H9 (cell line): ENCODE measurements at regions not wholly inside any gene's neighbourhood (a gene's known extent, or its start where the extent isn't known, plus 50 kb on each side); places are given as distances from the start of the nearest gene placed in this dataset.

ENCODE experiments used
- DNase-seq: peaks from one replicate; pipeline ENCODE4 v3.0.0-alpha.2; 2017
- H2AFZ ChIP-seq: one replicate; pipeline ENCODE4 v1.6.1; 2013; ENCODE audit warnings: mild to moderate bottlenecking, low read length, control low read depth, moderate library complexity
- H2AK5ac ChIP-seq: 2 replicates; pipeline ENCODE4 v1.6.1; 2013; ENCODE audit warnings: low read length, control low read depth, mixed read lengths; ENCODE audit not compliant: insufficient read length
- H2BK120ac ChIP-seq: one replicate; pipeline ENCODE4 v1.6.1; 2013; ENCODE audit warnings: low read depth, mild to moderate bottlenecking, low read length, control low read depth, inconsistent platforms; ENCODE audit not compliant: poor library complexity, severe bottlenecking
- H2BK12ac ChIP-seq: 2 replicates; pipeline ENCODE4 v1.6.1; 2013; ENCODE audit warnings: low read length, control low read depth, mixed read lengths, low read depth; ENCODE audit not compliant: insufficient read length
- H2BK15ac ChIP-seq: 2 replicates; pipeline ENCODE4 v1.6.1; 2013; ENCODE audit warnings: low read depth, low read length, control low read depth
- H2BK20ac ChIP-seq: one replicate; pipeline ENCODE4 v1.6.1; 2013; ENCODE audit warnings: low read depth, mild to moderate bottlenecking, low read length, control low read depth, inconsistent platforms; ENCODE audit not compliant: poor library complexity, severe bottlenecking
- H2BK5ac ChIP-seq: 2 replicates; pipeline ENCODE4 v1.6.1; 2013; ENCODE audit warnings: low read length, control low read depth, mixed read lengths; ENCODE audit not compliant: insufficient read length
- H3K14ac ChIP-seq: 2 replicates; pipeline ENCODE4 v1.6.1; 2013; ENCODE audit warnings: low read length, control low read depth; ENCODE audit not compliant: insufficient read depth
- H3K18ac ChIP-seq: 2 replicates; pipeline ENCODE4 v1.6.1; 2013; ENCODE audit warnings: low read depth, mild to moderate bottlenecking, mixed read lengths, low read length, control low read depth; ENCODE audit not compliant: insufficient read length
- H3K23ac ChIP-seq: 2 replicates; pipeline ENCODE4 v1.6.1; 2013; ENCODE audit warnings: low read length, control low read depth, mixed read lengths, low read depth; ENCODE audit not compliant: insufficient read length
- H3K23me2 ChIP-seq: 2 replicates; pipeline ENCODE4 v1.6.1; 2013; ENCODE audit warnings: low read depth, mild to moderate bottlenecking, mixed read lengths, low read length, control low read depth; ENCODE audit not compliant: insufficient read length, poor library complexity, severe bottlenecking
- H3K27ac ChIP-seq: 2 replicates; pipeline ENCODE4 v1.5.1; 2013; ENCODE audit warnings: low read length, control low read depth, mixed read lengths, low read depth; ENCODE audit not compliant: insufficient read length
- H3K27me3 ChIP-seq: 2 replicates; pipeline ENCODE4 v1.6.1; 2013; ENCODE audit warnings: low read length, control low read depth, inconsistent platforms; ENCODE audit not compliant: insufficient read depth
- H3K4ac ChIP-seq: 2 replicates; pipeline ENCODE4 v1.6.1; 2013; ENCODE audit warnings: low read depth, mild to moderate bottlenecking, control low read depth, inconsistent platforms, low read length, moderate library complexity
- H3K4me1 ChIP-seq: 2 replicates; pipeline ENCODE4 v1.6.1; 2013; ENCODE audit warnings: low read length, control low read depth, inconsistent platforms; ENCODE audit not compliant: insufficient read depth
- H3K4me2 ChIP-seq: 2 replicates; pipeline ENCODE4 v1.6.1; 2013; ENCODE audit warnings: low read length, control low read depth, mixed read lengths; ENCODE audit not compliant: insufficient read length, insufficient read depth
- H3K56ac ChIP-seq: 2 replicates; pipeline ENCODE4 v1.6.1; 2013; ENCODE audit warnings: low read depth, mild to moderate bottlenecking, mixed read lengths, low read length, control low read depth; ENCODE audit not compliant: insufficient read length
- H3K79me1 ChIP-seq: 2 replicates; pipeline ENCODE4 v1.6.1; 2013; ENCODE audit warnings: low read depth, mild to moderate bottlenecking, moderate library complexity, low read length, control low read depth, inconsistent platforms; ENCODE audit not compliant: insufficient read depth, poor library complexity, severe bottlenecking
- H3K79me2 ChIP-seq: 2 replicates; pipeline ENCODE4 v1.6.1; 2013; ENCODE audit warnings: low read length, control low read depth, inconsistent platforms; ENCODE audit not compliant: insufficient read depth
- H3K9ac ChIP-seq: 2 replicates; pipeline ENCODE4 v1.6.1; 2013; ENCODE audit warnings: low read length, control low read depth, mixed read lengths; ENCODE audit not compliant: insufficient read length; ENCODE audit errors: extremely low read depth
- H3K9me3 ChIP-seq: one replicate; pipeline ENCODE4 v1.6.1; 2013; ENCODE audit warnings: low read depth, low read length, inconsistent platforms; ENCODE audit not compliant: control insufficient read depth
- H3T11ph ChIP-seq: one replicate; pipeline ENCODE4 v1.6.1; 2013; ENCODE audit warnings: mild to moderate bottlenecking, low read length, control low read depth, inconsistent platforms
- H4K20me1 ChIP-seq: one replicate; pipeline ENCODE4 v1.6.1; 2013; ENCODE audit not compliant: control insufficient read depth, insufficient read length, insufficient read depth
- H4K5ac ChIP-seq: 2 replicates; pipeline ENCODE4 v1.6.1; 2013; ENCODE audit warnings: low read depth, mild to moderate bottlenecking, mixed read lengths, low read length, control low read depth; ENCODE audit not compliant: insufficient read length
- H4K8ac ChIP-seq: replicated peaks from 2 replicates; pipeline ENCODE4 v1.6.1; 2013; ENCODE audit warnings: low read length, control low read depth, mixed read lengths, low read depth; ENCODE audit not compliant: insufficient read length
- H4K91ac ChIP-seq: 2 replicates; pipeline ENCODE4 v1.6.1; 2013; ENCODE audit warnings: low read depth, mild to moderate bottlenecking, moderate library complexity, mixed read lengths, low read length, control low read depth; ENCODE audit not compliant: insufficient read length
- H3K27ac Mint-ChIP-seq, 3 experiments: 2 replicates in 2 of 3; 3 replicates in 1 of 3; pipeline ENCODE4 v1.8.0; 2020 to 2021; ENCODE audit warnings: mixed read lengths in 3 of 3, mild to moderate bottlenecking in 1 of 3, moderate library complexity in 1 of 3
- H3K27me3 Mint-ChIP-seq: 2 replicates; pipeline ENCODE4 v1.8.0; 2021; ENCODE audit warnings: low read depth, mild to moderate bottlenecking, moderate library complexity, mixed read lengths
- H3K36me3 Mint-ChIP-seq, 3 experiments: 2 replicates in 2 of 3; 3 replicates in 1 of 3; pipeline ENCODE4 v1.8.0; 2020 to 2021; ENCODE audit warnings: low read depth in 3 of 3, mixed read lengths in 3 of 3; ENCODE audit not compliant: insufficient read depth in 1 of 3
- H3K4me1 Mint-ChIP-seq, 2 experiments: 2 replicates each; pipeline ENCODE4 v1.8.0; 2020; ENCODE audit warnings: mixed read lengths in 2 of 2
- H3K4me3 Mint-ChIP-seq, 2 experiments: 2 replicates in 1 of 2; 3 replicates in 1 of 2; pipeline ENCODE4 v1.8.0; 2020 to 2021; ENCODE audit warnings: mild to moderate bottlenecking in 2 of 2, mixed read lengths in 2 of 2, moderate library complexity in 1 of 2
- H3K9me3 Mint-ChIP-seq, 2 experiments: 2 replicates in 1 of 2; 3 replicates in 1 of 2; pipeline ENCODE4 v1.8.0; 2020; ENCODE audit warnings: mild to moderate bottlenecking in 2 of 2, mixed read lengths in 2 of 2, moderate library complexity in 1 of 2
- CTCF ChIP-seq: fragments of 200-600 bp; sonication (generic); conservative IDR thresholded peaks from 3 replicates; pipeline ENCODE4 v1.8.0; 2021; ENCODE audit warnings: antibody characterized with exemption, mild to moderate bottlenecking
- WGBS: extraction: QIAGEN DNeasy Blood & Tissue Kit; methylation state at CpG from one replicate; pipeline ENCODE4 v1.1.7; 2013; ENCODE audit warnings: missing lambda C conversion rate, low lambda C conversion rate, mixed read lengths; ENCODE audit not compliant: insufficient read length; ENCODE audit errors: extremely low coverage; 5-methylcytosine and 5-hydroxymethylcytosine counted together

GRCh38 chr2:63665846-63666475 lies 77.2 kb downstream of the MDH1 start:
- Mint-ChIP-seq H3K4me1 (peaks cover 52% of the 10 kb centered on the region in 2 experiments), H3K27ac (no peak overlapping the region; a peak in 1 of 7 replicates), H3K36me3 (peaks cover 0 to 16% (median 3%) of the 10 kb centered on the region in 3 experiments; a peak in 3 of 7 replicates), H3K27me3 (no peaks in the 10 kb centered on the region), H3K9me3 (peaks cover 0 to 3% of the 10 kb centered on the region in 2 experiments; a peak in 2 of 5 replicates), H3K4me3 (no peak overlapping the region)
- no peak overlapping the region for H3K18ac ChIP-seq
- DNase-seq = no peak
- no peak for TF ChIP-seq CTCF
- no peak overlapping the region for H2BK15ac ChIP-seq
- H2AFZ ChIP-seq = no peak overlapping the region
- H4K5ac ChIP-seq = no peak overlapping the region
- no peak overlapping the region for H3K23ac ChIP-seq
- no peak overlapping the region for H2AK5ac ChIP-seq
- H3K9me3 ChIP-seq = no peaks in the 10 kb centered on the region
- no peaks in the 10 kb centered on the region for H3K79me1 ChIP-seq
- no peaks in the 10 kb centered on the region for H3K79me2 ChIP-seq
- H3K4me2 ChIP-seq = no peak overlapping the region
- no peak overlapping the region for H4K8ac ChIP-seq
- H3K14ac ChIP-seq = no peak overlapping the region
- H2BK20ac ChIP-seq = no peak overlapping the region
- no peak overlapping the region for H3K27ac ChIP-seq
- H4K20me1 ChIP-seq = no peaks in the 10 kb centered on the region
- no CpG with 5 or more reads among the region's 2 CpGs for WGBS
- H3K27me3 ChIP-seq = no peaks in the 10 kb centered on the region
- no peaks in the 10 kb centered on the region for H3K23me2 ChIP-seq
- peaks cover 12% of the 10 kb centered on the region for H3K4me1 ChIP-seq
- H3K56ac ChIP-seq = no peak overlapping the region
- no peak overlapping the region for H3T11ph ChIP-seq
- H3K4ac ChIP-seq = no peak overlapping the region
- H2BK5ac ChIP-seq = no peak overlapping the region
- H4K91ac ChIP-seq = no peak overlapping the region
- no peak overlapping the region for H2BK120ac ChIP-seq
- H3K9ac ChIP-seq = no peak overlapping the region
- no peak overlapping the region for H2BK12ac ChIP-seq
